HEK293 (cell line): ENCODE measurements at regions not wholly inside any gene's neighbourhood (a gene's known extent, or its start where the extent isn't known, plus 50 kb on each side); places are given as distances from the start of the nearest gene placed in this dataset.

Source experiments
- CTCF ChIA-PET: fragments of 350-600 bp; formaldehyde crosslinking; extraction: SDS; loops from one replicate; lab custom pipeline; 2021; ENCODE audit warnings: antibody characterized with exemption; lab: Yijun Ruan, JAX
- POLR2A ChIA-PET: fragments of 300-600 bp; formaldehyde crosslinking; extraction: SDS; loops from one replicate; lab custom pipeline; 2020; ENCODE audit warnings: antibody characterized with exemption, inconsistent platforms; lab: Yijun Ruan, JAX
- H3K27ac ChIP-seq: fragments of 200-500 bp; sonication (Bioruptor generic); 2 replicates; pipeline ENCODE4 v1.5.1; 2014; ENCODE audit warnings: low read depth, low read length, control low read depth, inconsistent platforms; ENCODE audit errors: extremely low read depth
- H3K36me3 ChIP-seq, 2 experiments: fragments of 200-500 bp in 1 of 2; sonication (Bioruptor generic) in 1 of 2; 1 replicate in 1 of 2; 2 replicates in 1 of 2; pipeline ENCODE4 v1.5.1; 2014 to 2017; ENCODE audit warnings: inconsistent platforms in 2 of 2, low read length in 2 of 2; ENCODE audit not compliant: control insufficient read depth in 2 of 2, insufficient read depth in 1 of 2
- H3K4me1 ChIP-seq: fragments of 200-500 bp; sonication (Bioruptor generic); 2 replicates; pipeline ENCODE4 v1.5.1; 2014; ENCODE audit warnings: mild to moderate bottlenecking, low read length, inconsistent platforms; ENCODE audit not compliant: control insufficient read depth, insufficient read depth
- H3K4me3 ChIP-seq: 2 replicates; pipeline ENCODE4 v1.5.1; 2011; ENCODE audit warnings: low read depth, mild to moderate bottlenecking, control low read depth, low read length, moderate library complexity
- H3K9me3 ChIP-seq: fragments of 200-500 bp; sonication (Bioruptor generic); 2 replicates; pipeline ENCODE4 v1.5.1; 2014; ENCODE audit warnings: low read depth, low read length, inconsistent platforms; ENCODE audit not compliant: control insufficient read depth, insufficient read depth
- GLI2 ChIP-seq: fragments of 450-650 bp; formaldehyde crosslinking; IDR thresholded peaks from 2 replicates; pipeline ENCODE4; 2017; ENCODE audit warnings: missing biosample characterization, missing genetic modification characterization, low read depth, borderline replicate concordance
- HOXA7 ChIP-seq: sonication (generic); formaldehyde crosslinking; IDR thresholded peaks from 2 replicates; pipeline ENCODE4 v1.8.1; 2022; ENCODE audit warnings: missing genetic modification reagents, borderline replicate concordance
- KLF8 ChIP-seq: fragments of 450-650 bp; formaldehyde crosslinking; IDR thresholded peaks from 2 replicates; pipeline ENCODE4 v1.5.1; 2016; ENCODE audit warnings: missing biosample characterization, missing genetic modification characterization
- SETDB1 ChIP-seq: IDR thresholded peaks from one replicate; pipeline ENCODE4 v1.6.1; 2017; ENCODE audit warnings: mild to moderate bottlenecking, low read length, moderate library complexity, mixed read lengths; ENCODE audit not compliant: insufficient read length
- TRIM28 ChIP-seq: IDR thresholded peaks from 2 replicates; pipeline ENCODE4 v1.6.1; 2011; ENCODE audit warnings: low read length, control low read depth, borderline replicate concordance
- ZBTB11 ChIP-seq: fragments of 450-650 bp; formaldehyde crosslinking; conservative IDR thresholded peaks from 2 replicates; pipeline ENCODE4 v1.5.1; 2016; ENCODE audit warnings: low read depth, missing biosample characterization, missing genetic modification characterization
- ZFP69B ChIP-seq: fragments of 450-650 bp; formaldehyde crosslinking; IDR thresholded peaks from 2 replicates; pipeline ENCODE4 v1.5.1; 2016; ENCODE audit warnings: missing biosample characterization, missing genetic modification characterization
- ZNF121 ChIP-seq: fragments of 450-650 bp; formaldehyde crosslinking; IDR thresholded peaks from 2 replicates; pipeline ENCODE4 v1.5.1; 2016; ENCODE audit warnings: missing biosample characterization, missing genetic modification characterization
- ZNF146 ChIP-seq: fragments of 450-650 bp; formaldehyde crosslinking; IDR thresholded peaks from 2 replicates; pipeline ENCODE4 v1.5.1; 2016; ENCODE audit warnings: missing biosample characterization, missing genetic modification characterization
- ZNF2 ChIP-seq: fragments of 450-650 bp; formaldehyde crosslinking; IDR thresholded peaks from 2 replicates; pipeline ENCODE4 v1.5.1; 2016; ENCODE audit warnings: missing biosample characterization, missing genetic modification characterization
- ZNF266 ChIP-seq: fragments of 450-650 bp; formaldehyde crosslinking; IDR thresholded peaks from 2 replicates; pipeline ENCODE4 v1.5.1; 2016; ENCODE audit warnings: missing biosample characterization, missing genetic modification characterization, low read depth
- ZNF366 ChIP-seq: fragments of 450-650 bp; formaldehyde crosslinking; conservative IDR thresholded peaks from 2 replicates; pipeline ENCODE4 v1.5.1; 2016; ENCODE audit warnings: missing biosample characterization, missing genetic modification characterization
- ZNF391 ChIP-seq: fragments of 450-650 bp; formaldehyde crosslinking; IDR thresholded peaks from 2 replicates; pipeline ENCODE4 v1.5.1; 2016; ENCODE audit warnings: low read depth, missing biosample characterization, missing genetic modification characterization, borderline replicate concordance
- ZNF433 ChIP-seq: fragments of 450-650 bp; formaldehyde crosslinking; IDR thresholded peaks from 2 replicates; pipeline ENCODE4 v1.5.1; 2016; ENCODE audit warnings: missing biosample characterization, missing genetic modification characterization, low read depth
- ZNF501 ChIP-seq: fragments of 450-650 bp; formaldehyde crosslinking; IDR thresholded peaks from 2 replicates; pipeline ENCODE4 v1.5.1; 2016; ENCODE audit warnings: missing biosample characterization, missing genetic modification characterization
- ZSCAN23 ChIP-seq: fragments of 450-650 bp; formaldehyde crosslinking; IDR thresholded peaks from 2 replicates; pipeline ENCODE4 v1.5.1; 2016; ENCODE audit warnings: missing biosample characterization, missing genetic modification characterization
- TF ChIP-seq, protein P1 (sequence below): fragments of 450-650 bp; formaldehyde crosslinking; IDR thresholded peaks from 2 replicates; pipeline ENCODE4 v1.5.1; 2016; ENCODE audit warnings: missing biosample characterization, missing genetic modification characterization
- TF ChIP-seq, protein P2 (sequence below): fragments of 450-650 bp; formaldehyde crosslinking; IDR thresholded peaks from 2 replicates; pipeline ENCODE4 v1.5.1; 2016; ENCODE audit warnings: missing biosample characterization, missing genetic modification characterization
- TF ChIP-seq, protein P3 (sequence below): fragments of 450-650 bp; formaldehyde crosslinking; IDR thresholded peaks from 2 replicates; pipeline ENCODE4 v1.5.1; 2016; ENCODE audit warnings: missing biosample characterization, missing genetic modification characterization
- TF ChIP-seq, protein P4 (sequence below): IDR thresholded peaks from 2 replicates; pipeline ENCODE4 v1.6.1; 2011; ENCODE audit warnings: mild to moderate bottlenecking, low read depth, low read length, borderline replicate concordance

GRCh38 chr15:81450721-81451120 is 76.7 kb upstream of the TMC3 start:
- no peaks in the 10 kb centered on the region for H3K36me3 ChIP-seq
- TF ChIP-seq SETDB1: peak; percentile 73
- TF ChIP-seq, protein P1, sequence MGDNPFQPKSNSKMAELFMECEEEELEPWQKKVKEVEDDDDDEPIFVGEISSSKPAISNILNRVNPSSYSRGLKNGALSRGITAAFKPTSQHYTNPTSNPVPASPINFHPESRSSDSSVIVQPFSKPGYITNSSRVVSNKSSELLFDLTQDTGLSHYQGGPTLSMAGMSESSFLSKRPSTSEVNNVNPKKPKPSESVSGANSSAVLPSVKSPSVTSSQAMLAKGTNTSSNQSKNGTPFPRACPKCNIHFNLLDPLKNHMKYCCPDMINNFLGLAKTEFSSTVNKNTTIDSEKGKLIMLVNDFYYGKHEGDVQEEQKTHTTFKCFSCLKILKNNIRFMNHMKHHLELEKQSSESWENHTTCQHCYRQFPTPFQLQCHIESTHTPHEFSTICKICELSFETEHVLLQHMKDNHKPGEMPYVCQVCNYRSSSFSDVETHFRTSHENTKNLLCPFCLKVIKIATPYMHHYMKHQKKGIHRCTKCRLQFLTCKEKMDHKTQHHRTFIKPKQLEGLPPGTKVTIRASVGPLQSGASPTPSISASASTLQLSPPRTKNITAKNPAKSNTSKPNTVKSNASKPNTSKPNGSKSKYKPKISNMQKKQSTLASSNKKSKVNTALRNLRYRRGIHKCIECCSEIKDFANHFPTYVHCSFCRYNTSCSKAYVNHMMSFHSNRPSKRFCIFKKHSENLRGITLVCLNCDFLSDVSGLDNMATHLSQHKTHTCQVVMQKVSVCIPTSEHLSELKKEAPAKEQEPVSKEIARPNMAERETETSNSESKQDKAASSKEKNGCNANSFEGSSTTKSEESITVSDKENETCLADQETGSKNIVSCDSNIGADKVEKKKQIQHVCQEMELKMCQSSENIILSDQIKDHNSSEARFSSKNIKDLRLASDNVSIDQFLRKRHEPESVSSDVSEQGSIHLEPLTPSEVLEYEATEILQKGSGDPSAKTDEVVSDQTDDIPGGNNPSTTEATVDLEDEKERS (tag by site-specific recombination): peak; percentile 94
- no peak for TF ChIP-seq ZNF266 (tag by site-specific recombination)
- H3K9me3 ChIP-seq: peaks cover 3% of the 10 kb centered on the region; the same call in 1 of the 2 replicates
- no peak overlapping the region for H3K27ac ChIP-seq
- ChIA-PET CTCF (no interaction called here), POLR2A (no interaction called here)
- peaks cover 2% of the 10 kb centered on the region; the same call in 1 of the 2 replicates for H3K4me1 ChIP-seq
- H3K4me3 ChIP-seq: no peak overlapping the region

DNA sequence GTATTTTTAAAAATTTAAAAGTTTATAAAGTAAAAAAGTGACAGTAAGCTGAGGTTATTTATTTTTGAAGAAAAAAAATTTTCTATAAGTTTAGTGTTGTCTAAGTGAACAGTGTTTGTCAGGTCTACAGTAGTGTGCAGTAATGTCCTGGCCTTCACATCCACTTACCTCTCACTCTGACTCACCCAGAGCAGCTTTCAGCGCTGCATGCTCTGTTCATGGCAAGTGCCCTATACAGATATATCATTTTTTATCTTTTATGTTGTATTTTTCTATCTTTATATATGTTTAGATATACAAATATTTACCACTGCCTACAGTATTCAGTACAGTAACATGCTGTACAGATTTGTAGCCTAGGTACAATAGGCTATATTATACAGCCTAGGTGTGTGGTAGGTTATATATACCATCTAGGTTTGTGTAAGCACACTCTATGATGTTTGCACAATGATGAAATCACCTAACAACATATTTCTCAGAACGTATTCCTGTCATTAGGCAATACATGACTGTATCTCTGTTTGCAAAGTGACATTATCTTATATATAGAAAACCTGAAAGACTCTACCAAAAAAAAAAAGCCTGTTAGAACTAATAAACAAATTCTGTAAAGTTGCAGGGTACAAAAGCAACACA is 75.9 kb upstream of the TMC3 start:
- H3K9me3 ChIP-seq: peaks cover 3% of the 10 kb centered on the region
- POLR2A ChIA-PET: no interaction called here
- no peak overlapping the region for H3K4me3 ChIP-seq
- no peaks in the 10 kb centered on the region for H3K36me3 ChIP-seq
- no peak overlapping the region for H3K27ac ChIP-seq
- CTCF ChIA-PET: interaction anchor here (0.7 kb wide), 1 partner anchor 363 kb away, joined by 3 read pairs; no protein-coding TSS in a partner anchor
- peaks cover 2% of the 10 kb centered on the region; the same call in 1 of the 2 replicates for H3K4me1 ChIP-seq
- TF ChIP-seq ZNF121 (tag by site-specific recombination): no peak
- TF ChIP-seq, protein P2, sequence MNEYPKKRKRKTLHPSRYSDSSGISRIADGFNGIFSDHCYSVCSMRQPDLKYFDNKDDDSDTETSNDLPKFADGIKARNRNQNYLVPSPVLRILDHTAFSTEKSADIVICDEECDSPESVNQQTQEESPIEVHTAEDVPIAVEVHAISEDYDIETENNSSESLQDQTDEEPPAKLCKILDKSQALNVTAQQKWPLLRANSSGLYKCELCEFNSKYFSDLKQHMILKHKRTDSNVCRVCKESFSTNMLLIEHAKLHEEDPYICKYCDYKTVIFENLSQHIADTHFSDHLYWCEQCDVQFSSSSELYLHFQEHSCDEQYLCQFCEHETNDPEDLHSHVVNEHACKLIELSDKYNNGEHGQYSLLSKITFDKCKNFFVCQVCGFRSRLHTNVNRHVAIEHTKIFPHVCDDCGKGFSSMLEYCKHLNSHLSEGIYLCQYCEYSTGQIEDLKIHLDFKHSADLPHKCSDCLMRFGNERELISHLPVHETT: no peak
- no peak for TF ChIP-seq GLI2 (tag by site-specific recombination)
- TF ChIP-seq TRIM28: no peak
- no peak for TF ChIP-seq ZFP69B (tag by site-specific recombination)

- Histone ChIP-seq H3K4me1 (no peaks in the 10 kb centered on the region), H3K9me3 (peaks cover 3% of the 10 kb centered on the region), H3K36me3 (no peaks in the 10 kb centered on the region), H3K27ac (no peak overlapping the region), H3K4me3 (no peak overlapping the region)
- ChIA-PET CTCF (interaction anchor here (0.5 kb wide), 1 partner anchor 16 kb away, joined by 4 read pairs; no protein-coding TSS in a partner anchor), POLR2A (no interaction called here)
- no peak for TF ChIP-seq HOXA7 (CRISPR knock-in tag)
- no peak for TF ChIP-seq ZNF2 (tag by site-specific recombination)
- no peak for TF ChIP-seq ZNF433
- no peak for TF ChIP-seq KLF8
- no peak for TF ChIP-seq ZNF391 (tag by site-specific recombination)
- TF ChIP-seq ZNF146 (tag by site-specific recombination): no peak
- no peak for TF ChIP-seq ZSCAN23 (tag by site-specific recombination)
- no peak for TF ChIP-seq ZNF501 (tag by site-specific recombination)
- TF ChIP-seq, protein P3, sequence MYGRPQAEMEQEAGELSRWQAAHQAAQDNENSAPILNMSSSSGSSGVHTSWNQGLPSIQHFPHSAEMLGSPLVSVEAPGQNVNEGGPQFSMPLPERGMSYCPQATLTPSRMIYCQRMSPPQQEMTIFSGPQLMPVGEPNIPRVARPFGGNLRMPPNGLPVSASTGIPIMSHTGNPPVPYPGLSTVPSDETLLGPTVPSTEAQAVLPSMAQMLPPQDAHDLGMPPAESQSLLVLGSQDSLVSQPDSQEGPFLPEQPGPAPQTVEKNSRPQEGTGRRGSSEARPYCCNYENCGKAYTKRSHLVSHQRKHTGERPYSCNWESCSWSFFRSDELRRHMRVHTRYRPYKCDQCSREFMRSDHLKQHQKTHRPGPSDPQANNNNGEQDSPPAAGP (tag by site-specific recombination): no peak
- TF ChIP-seq, protein P4, sequence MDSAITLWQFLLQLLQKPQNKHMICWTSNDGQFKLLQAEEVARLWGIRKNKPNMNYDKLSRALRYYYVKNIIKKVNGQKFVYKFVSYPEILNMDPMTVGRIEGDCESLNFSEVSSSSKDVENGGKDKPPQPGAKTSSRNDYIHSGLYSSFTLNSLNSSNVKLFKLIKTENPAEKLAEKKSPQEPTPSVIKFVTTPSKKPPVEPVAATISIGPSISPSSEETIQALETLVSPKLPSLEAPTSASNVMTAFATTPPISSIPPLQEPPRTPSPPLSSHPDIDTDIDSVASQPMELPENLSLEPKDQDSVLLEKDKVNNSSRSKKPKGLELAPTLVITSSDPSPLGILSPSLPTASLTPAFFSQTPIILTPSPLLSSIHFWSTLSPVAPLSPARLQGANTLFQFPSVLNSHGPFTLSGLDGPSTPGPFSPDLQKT: no peak
- no peak for TF ChIP-seq ZBTB11 (tag by site-specific recombination)
- TF ChIP-seq ZNF366 (tag by site-specific recombination): no peak
Measured at GRCh38 chr15:81443040-81443820, 69.2 kb upstream of the TMC3 start.
